ENCODE measurements at regions not wholly inside any gene's neighbourhood (a gene's known extent, or its start where the extent isn't known, plus 50 kb on each side); places are given as distances from the start of the nearest gene placed in this dataset.
"Not testable (repeated sequence)": the region's sequence is repeated elsewhere in the genome, so short reads cannot be mapped to it uniquely, and the experiment has no call there.

GRCh38 chr18:22063672-22064071 is 105.7 kb upstream of the GATA6 start:
- ATAC-seq (no peak), DNase-seq (no peak)
- no peaks in the 10 kb centered on the region for H3K36me3 Mint-ChIP-seq (ENCODE audit: insufficient read depth)
- no peaks in the 10 kb centered on the region for H3K27me3 Mint-ChIP-seq (ENCODE audit: low read depth)
- H3K9me3 Mint-ChIP-seq, result no peaks in the 10 kb centered on the region
- no peaks in the 10 kb centered on the region for H3K4me1 Mint-ChIP-seq (ENCODE audit: low read depth)
- no peak overlapping the region for H3K4me3 Mint-ChIP-seq

GRCh38 chr18:22064581-22064980 is 104.8 kb upstream of the GATA6 start:
- Mint-ChIP-seq H3K9me3 (no peaks in the 10 kb centered on the region), H3K4me1 (ENCODE audit: low read depth) (no peaks in the 10 kb centered on the region), H3K36me3 (ENCODE audit: insufficient read depth) (no peaks in the 10 kb centered on the region), H3K27me3 (ENCODE audit: low read depth) (no peaks in the 10 kb centered on the region), H3K4me3 (no peak overlapping the region)
- DNase-seq, result no peak
- no peak for ATAC-seq

- H3K4me1 Mint-ChIP-seq (ENCODE audit: low read depth), result no peaks in the 10 kb centered on the region
- H3K27me3 Mint-ChIP-seq (ENCODE audit: low read depth), result no peaks in the 10 kb centered on the region
- H3K36me3 Mint-ChIP-seq (ENCODE audit: insufficient read depth), result no peaks in the 10 kb centered on the region
- no peaks in the 10 kb centered on the region for H3K9me3 Mint-ChIP-seq
- DNase-seq (no peak), ATAC-seq (no peak)
- no peak overlapping the region for H3K4me3 Mint-ChIP-seq
These were observed 104.1 kb upstream of the GATA6 start for GRCh38 chr18:22065311-22065710.

GRCh38 chr18:22066083-22066485 is 103.3 kb upstream of the GATA6 start:
- no peak for DNase-seq
- H3K4me3 Mint-ChIP-seq, result no peak overlapping the region

GRCh38 chr18:22067109-22067508 is 102.3 kb upstream of the GATA6 start:
- DNase-seq (no peak), ATAC-seq (no peak)
- H3K4me3 Mint-ChIP-seq, result no peak overlapping the region
- H3K9me3 Mint-ChIP-seq, result no peaks in the 10 kb centered on the region
- H3K4me1 Mint-ChIP-seq (ENCODE audit: low read depth), result no peaks in the 10 kb centered on the region
- no peaks in the 10 kb centered on the region for H3K36me3 Mint-ChIP-seq (ENCODE audit: insufficient read depth)
- H3K27me3 Mint-ChIP-seq (ENCODE audit: low read depth), result no peaks in the 10 kb centered on the region

More at GRCh38 chr18:22066083-22066485, 103.3 kb upstream of the GATA6 start:
- ATAC-seq, result no peak
- no peaks in the 10 kb centered on the region for H3K9me3 Mint-ChIP-seq
- no peaks in the 10 kb centered on the region for H3K4me1 Mint-ChIP-seq (ENCODE audit: low read depth)
- no peaks in the 10 kb centered on the region for H3K36me3 Mint-ChIP-seq (ENCODE audit: insufficient read depth)
- H3K27me3 Mint-ChIP-seq (ENCODE audit: low read depth), result no peaks in the 10 kb centered on the region

GRCh38 chr18:22067682-22068081 is 101.7 kb upstream of the GATA6 start:
- no peaks in the 10 kb centered on the region for H3K36me3 Mint-ChIP-seq (ENCODE audit: insufficient read depth)
- H3K9me3 Mint-ChIP-seq, result no peaks in the 10 kb centered on the region
- no peak for DNase-seq
- no peak overlapping the region for H3K4me3 Mint-ChIP-seq
- no peaks in the 10 kb centered on the region for H3K4me1 Mint-ChIP-seq (ENCODE audit: low read depth)
- no peaks in the 10 kb centered on the region for H3K27me3 Mint-ChIP-seq (ENCODE audit: low read depth)
- no peak for ATAC-seq

- not testable (repeated sequence) for DNase-seq; H3K36me3 Mint-ChIP-seq (ENCODE audit: insufficient read depth); ATAC-seq; H3K9me3 Mint-ChIP-seq; H3K4me1 Mint-ChIP-seq (ENCODE audit: low read depth); H3K4me3 Mint-ChIP-seq; H3K27me3 Mint-ChIP-seq (ENCODE audit: low read depth)
These were observed 100.6 kb upstream of the GATA6 start for GRCh38 chr18:22068784-22069183.

- ATAC-seq (no peak), DNase-seq (no peak)
- Mint-ChIP-seq H3K27me3 (ENCODE audit: low read depth) (peaks cover 2% of the 10 kb centered on the region), H3K4me1 (ENCODE audit: low read depth) (no peaks in the 10 kb centered on the region), H3K36me3 (ENCODE audit: insufficient read depth) (no peaks in the 10 kb centered on the region), H3K9me3 (no peaks in the 10 kb centered on the region), H3K4me3 (no peak overlapping the region)
These were observed 99.5 kb upstream of the GATA6 start for GRCh38 chr18:22069916-22070315.

- H3K9me3 Mint-ChIP-seq, result no peaks in the 10 kb centered on the region
- no peaks in the 10 kb centered on the region for H3K4me1 Mint-ChIP-seq (ENCODE audit: low read depth)
- H3K36me3 Mint-ChIP-seq (ENCODE audit: insufficient read depth), result no peaks in the 10 kb centered on the region
- H3K27me3 Mint-ChIP-seq (ENCODE audit: low read depth), result peaks cover 2% of the 10 kb centered on the region
- DNase-seq (no peak), ATAC-seq (no peak)
- H3K4me3 Mint-ChIP-seq, result no peak overlapping the region
These were observed 96.0 kb upstream of the GATA6 start for GRCh38 chr18:22073411-22073810.

GRCh38 chr18:22074282-22075070 is 94.9 kb upstream of the GATA6 start:
- peaks cover 2% of the 10 kb centered on the region for H3K27me3 Mint-ChIP-seq (ENCODE audit: low read depth)
- no peaks in the 10 kb centered on the region for H3K4me1 Mint-ChIP-seq (ENCODE audit: low read depth)
- no peaks in the 10 kb centered on the region for H3K36me3 Mint-ChIP-seq (ENCODE audit: insufficient read depth)
- no peak for DNase-seq
- no peaks in the 10 kb centered on the region for H3K9me3 Mint-ChIP-seq
- no peak overlapping the region for H3K4me3 Mint-ChIP-seq
- ATAC-seq, result no peak

- Mint-ChIP-seq H3K9me3 (no peaks in the 10 kb centered on the region), H3K4me1 (ENCODE audit: low read depth) (no peaks in the 10 kb centered on the region), H3K36me3 (ENCODE audit: insufficient read depth) (no peaks in the 10 kb centered on the region), H3K4me3 (no peak overlapping the region), H3K27me3 (ENCODE audit: low read depth) (no peaks in the 10 kb centered on the region)
- no peak for ATAC-seq
- DNase-seq, result no peak
These were observed 89.4 kb upstream of the GATA6 start for GRCh38 chr18:22080035-22080434.

GRCh38 chr18:22082408-22082807 is 87.0 kb upstream of the GATA6 start:
- Mint-ChIP-seq H3K36me3 (ENCODE audit: insufficient read depth) (no peaks in the 10 kb centered on the region), H3K4me3 (no peak overlapping the region), H3K27me3 (ENCODE audit: low read depth) (no peaks in the 10 kb centered on the region), H3K4me1 (ENCODE audit: low read depth) (no peaks in the 10 kb centered on the region), H3K9me3 (no peaks in the 10 kb centered on the region)
- DNase-seq (no peak), ATAC-seq (no peak)

GRCh38 chr18:22084547-22084946 is 84.8 kb upstream of the GATA6 start:
- ATAC-seq (no peak), DNase-seq (no peak)
- Mint-ChIP-seq H3K9me3 (no peaks in the 10 kb centered on the region), H3K4me1 (ENCODE audit: low read depth) (no peaks in the 10 kb centered on the region), H3K36me3 (ENCODE audit: insufficient read depth) (no peaks in the 10 kb centered on the region), H3K27me3 (ENCODE audit: low read depth) (no peaks in the 10 kb centered on the region), H3K4me3 (no peak overlapping the region)

GRCh38 chr18:22086973-22087372 is 82.4 kb upstream of the GATA6 start:
- Mint-ChIP-seq H3K27me3 (ENCODE audit: low read depth) (no peaks in the 10 kb centered on the region), H3K4me3 (no peak overlapping the region), H3K9me3 (no peaks in the 10 kb centered on the region), H3K4me1 (ENCODE audit: low read depth) (no peaks in the 10 kb centered on the region), H3K36me3 (ENCODE audit: insufficient read depth) (no peaks in the 10 kb centered on the region)
- ATAC-seq (no peak), DNase-seq (no peak)

GRCh38 chr18:22088029-22088428 is 81.4 kb upstream of the GATA6 start:
- Mint-ChIP-seq H3K27me3 (ENCODE audit: low read depth) (no peaks in the 10 kb centered on the region), H3K9me3 (no peaks in the 10 kb centered on the region), H3K4me1 (ENCODE audit: low read depth) (no peaks in the 10 kb centered on the region), H3K4me3 (no peak overlapping the region), H3K36me3 (ENCODE audit: insufficient read depth) (no peaks in the 10 kb centered on the region)
- DNase-seq (no peak), ATAC-seq (no peak)

Data from activated T-cell treated with anti-CD3 and anti-CD28 coated beads, Interleukin-2, amount 50 U/mL, for 4 hours (primary cell).